GM12801 (cell line): ENCODE measurements at regions not wholly inside any gene's neighbourhood (a gene's known extent, or its start where the extent isn't known, plus 50 kb on each side); places are given as distances from the start of the nearest gene placed in this dataset.

Experiments
- CTCF ChIP-seq: IDR thresholded peaks from one replicate; pipeline ENCODE4 v1.5.1; 2011; ENCODE audit warnings: control low read depth; ENCODE audit not compliant: insufficient read length; ENCODE audit errors: extremely low read depth

GRCh38 chr11:45414088-45414487 lies 127.9 kb upstream of the SYT13 start:
- no peak for TF ChIP-seq CTCF

- no peak for TF ChIP-seq CTCF
Observed at GRCh38 chr11:45413156-45413858, 127.2 kb upstream of the SYT13 start.

GRCh38 chr11:45412521-45412920 lies 126.4 kb upstream of the SYT13 start:
- no peak for TF ChIP-seq CTCF

GRCh38 chr11:45412051-45412471 lies 125.9 kb upstream of the SYT13 start:
- TF ChIP-seq CTCF: no peak

- no peak for TF ChIP-seq CTCF
Observed at GRCh38 chr11:45411228-45411946, 125.2 kb upstream of the SYT13 start.

- TF ChIP-seq CTCF: no peak
Observed at GRCh38 chr11:45410391-45411227, 124.5 kb upstream of the SYT13 start.

- TF ChIP-seq CTCF: no peak
Observed at GRCh38 chr11:45409587-45409986, 123.4 kb upstream of the SYT13 start.
